Tibial artery (tissue), 4 donors: ENCODE measurements at regions not wholly inside any gene's neighbourhood (a gene's known extent, or its start where the extent isn't known, plus 50 kb on each side); places are given as distances from the start of the nearest gene placed in this dataset.

Experiments
- DNase-seq, 2 donors: peaks; one replicate each; pipeline ENCODE4 v3.0.0-alpha.2; 2019
- H3K27ac ChIP-seq, 2 donors: fragments of 200-600 bp; sonication (generic) in 1 of 2; 1 replicate in 1 of 2; 2 replicates in 1 of 2; pipeline ENCODE4 v1.5.1; 2018 to 2019; ENCODE audit warnings: mild to moderate bottlenecking in 1 of 2
- H3K27me3 ChIP-seq, 2 donors: fragments of 200-600 bp; sonication (generic) in 1 of 2; one replicate each; pipeline versions ENCODE4 v1.5.1 to v1.6.0; 2016 to 2019
- H3K36me3 ChIP-seq, 3 donors: fragments of 200-600 bp; sonication (generic) in 2 of 3; one replicate each; pipeline ENCODE4 v1.5.1; 2016 to 2019; ENCODE audit warnings: mild to moderate bottlenecking in 2 of 3
- H3K4me1 ChIP-seq, 4 donors: fragments of 200-600 bp; sonication (generic) in 2 of 4; 1 replicate in 3 of 4; 2 replicates in 1 of 4; pipeline ENCODE4 v1.5.1; 2016 to 2019
- H3K4me3 ChIP-seq, 2 donors: fragments of 200-600 bp; sonication (generic) in 1 of 2; 1 replicate in 1 of 2; 2 replicates in 1 of 2; pipeline ENCODE4 v1.5.1; 2018 to 2019; ENCODE audit warnings: mild to moderate bottlenecking in 2 of 2
- H3K9me3 ChIP-seq, 3 donors: fragments of 200-600 bp; sonication (generic) in 1 of 3; one replicate each; pipeline ENCODE4 v1.5.1; 2016 to 2019
- CTCF ChIP-seq, 2 experiments: fragments of 200-600 bp in 1 of 2; fragments of 450-650 bp in 1 of 2; IDR thresholded peaks; one replicate each; pipeline ENCODE4 v1.5.1; 2017 to 2019; ENCODE audit warnings: antibody characterized with exemption in 2 of 2, mild to moderate bottlenecking in 1 of 2, moderate library complexity in 1 of 2
- intact Hi-C: fragments of 100-400 bp; cut with DNase I; formaldehyde crosslinking; loops from one replicate; pipeline ENCODE4 v1.15.0; 2023; ENCODE audit warnings: low total_unique reads

- H3K36me3 ChIP-seq: no peaks in the 10 kb centered on the region
- no peaks in the 10 kb centered on the region for H3K4me1 ChIP-seq
- intact Hi-C loops: no loop called here
- no peak overlapping the region for H3K4me3 ChIP-seq
- TF ChIP-seq CTCF (IDR thresholded peaks at IDR 0.05): no peak
- DNase-seq: no peak
- no peaks in the 10 kb centered on the region for H3K27me3 ChIP-seq
- no peaks in the 10 kb centered on the region for H3K9me3 ChIP-seq
- H3K27ac ChIP-seq: no peak overlapping the region
These were observed 97.9 kb upstream of the RAB3GAP2 start for GRCh38 chr1:220370041-220370700.

- H3K36me3 ChIP-seq: no peaks in the 10 kb centered on the region
- intact Hi-C loops: no loop called here
- H3K4me3 ChIP-seq: no peak overlapping the region
- no peaks in the 10 kb centered on the region for H3K4me1 ChIP-seq
- H3K27ac ChIP-seq: no peak overlapping the region
- DNase-seq: no peak
- no peaks in the 10 kb centered on the region for H3K9me3 ChIP-seq
- TF ChIP-seq CTCF (IDR thresholded peaks at IDR 0.05): no peak
- H3K27me3 ChIP-seq: no peaks in the 10 kb centered on the region
These were observed 97.3 kb upstream of the RAB3GAP2 start for GRCh38 chr1:220369511-220369910.

GRCh38 chr1:220368352-220369265 lies 96.4 kb upstream of the RAB3GAP2 start:
- no peak overlapping the region for H3K27ac ChIP-seq
- DNase-seq: no peak

GRCh38 chr1:220367833-220368232 lies 95.6 kb upstream of the RAB3GAP2 start:
- Histone ChIP-seq H3K27ac (no peak overlapping the region), H3K9me3 (no peaks in the 10 kb centered on the region), H3K4me3 (no peak overlapping the region), H3K36me3 (no peaks in the 10 kb centered on the region), H3K27me3 (no peaks in the 10 kb centered on the region), H3K4me1 (no peaks in the 10 kb centered on the region)
- TF ChIP-seq CTCF (IDR thresholded peaks at IDR 0.05): no peak
- DNase-seq: no peak
- intact Hi-C loops: no loop called here

More at GRCh38 chr1:220368352-220369265, 96.4 kb upstream of the RAB3GAP2 start:
- Histone ChIP-seq H3K36me3 (no peaks in the 10 kb centered on the region), H3K4me3 (no peak overlapping the region), H3K9me3 (no peaks in the 10 kb centered on the region), H3K27me3 (no peaks in the 10 kb centered on the region), H3K4me1 (no peaks in the 10 kb centered on the region)
- no peak for TF ChIP-seq CTCF (IDR thresholded peaks at IDR 0.05)
- intact Hi-C loops: no loop called here

GRCh38 chr1:220366269-220366668 lies 94.0 kb upstream of the RAB3GAP2 start:
- Histone ChIP-seq H3K4me1 (no peaks in the 10 kb centered on the region), H3K27ac (no peak overlapping the region), H3K27me3 (no peaks in the 10 kb centered on the region), H3K9me3 (no peaks in the 10 kb centered on the region), H3K4me3 (no peak overlapping the region), H3K36me3 (no peaks in the 10 kb centered on the region)
- intact Hi-C loops: no loop called here
- no peak for TF ChIP-seq CTCF (IDR thresholded peaks at IDR 0.05)
- no peak for DNase-seq
